RPMI8226 (cell line): ENCODE measurements at regions not wholly inside any gene's neighbourhood (a gene's known extent, or its start where the extent isn't known, plus 50 kb on each side); places are given as distances from the start of the nearest gene placed in this dataset.
"Not testable (repeated sequence)": the region's sequence is repeated elsewhere in the genome, so short reads cannot be mapped to it uniquely, and the experiment has no call there.

Experiments used
- DNase-seq: peaks from one replicate; pipeline ENCODE4 v3.0.0-alpha.2; 2015

GRCh38 chr20:53792946-53793536, 199.4 kb upstream of the ZNF217 start:
- DNase-seq, result no peak

GRCh38 chr20:53789989-53790675, 196.5 kb upstream of the ZNF217 start:
- no peak for DNase-seq

GRCh38 chr20:53788253-53789022, 194.8 kb upstream of the ZNF217 start:
- DNase-seq, result no peak

- not testable (repeated sequence) for DNase-seq
Observed at GRCh38 chr20:53787491-53787931, 193.9 kb upstream of the ZNF217 start.

- DNase-seq, result peak; percentile 55
Observed at GRCh38 chr20:53786445-53787267, 193.0 kb upstream of the ZNF217 start.

GRCh38 chr20:53786071-53786444, 192.4 kb upstream of the ZNF217 start:
- DNase-seq, result no peak

GRCh38 chr20:53785320-53785719, 191.7 kb upstream of the ZNF217 start:
- DNase-seq, result no peak

GRCh38 chr20:53783768-53784167, 190.1 kb upstream of the ZNF217 start:
- no peak for DNase-seq

- DNase-seq, result no peak
Observed at GRCh38 chr20:53782612-53783246, 189.1 kb upstream of the ZNF217 start.

GRCh38 chr20:53779822-53780221, 186.2 kb upstream of the ZNF217 start:
- no peak for DNase-seq

GRCh38 chr20:53778736-53779135, 185.1 kb upstream of the ZNF217 start:
- no peak for DNase-seq

- no peak for DNase-seq
Observed at GRCh38 chr20:53778041-53778516, 184.4 kb upstream of the ZNF217 start.

- not testable (repeated sequence) for DNase-seq
Observed at GRCh38 chr20:53777402-53777801, 183.8 kb upstream of the ZNF217 start.

GRCh38 chr20:53776858-53777257, 183.2 kb upstream of the ZNF217 start:
- DNase-seq, result no peak

GRCh38 chr20:53774461-53775203, 181.0 kb upstream of the ZNF217 start:
- DNase-seq, result no peak

- no peak for DNase-seq
Observed at GRCh38 chr20:53773792-53774401, 180.3 kb upstream of the ZNF217 start.

- DNase-seq, result not testable (repeated sequence)
Observed at GRCh38 chr20:53773066-53773791, 179.6 kb upstream of the ZNF217 start.

GRCh38 chr20:53769041-53769440, 175.4 kb upstream of the ZNF217 start:
- DNase-seq, result no peak

GRCh38 chr20:53768329-53768728, 174.7 kb upstream of the ZNF217 start:
- DNase-seq, result no peak

GRCh38 chr20:53767206-53767930, 173.7 kb upstream of the ZNF217 start:
- peak; percentile 10 for DNase-seq
